DMS153 treated with DMSO at 0.1 percent for 48 hours (cell line): ENCODE measurements at regions not wholly inside any gene's neighbourhood (a gene's known extent, or its start where the extent isn't known, plus 50 kb on each side); places are given as distances from the start of the nearest gene placed in this dataset.
"Not testable (repeated sequence)": the region's sequence is repeated elsewhere in the genome, so short reads cannot be mapped to it uniquely, and the experiment has no call there.

Experiments used
- DNase-seq: peaks from one replicate; lab custom pipeline; 2025; ENCODE audit not compliant: unreplicated experiment; lab: John Stamatoyannopoulos, UW

DNA sequence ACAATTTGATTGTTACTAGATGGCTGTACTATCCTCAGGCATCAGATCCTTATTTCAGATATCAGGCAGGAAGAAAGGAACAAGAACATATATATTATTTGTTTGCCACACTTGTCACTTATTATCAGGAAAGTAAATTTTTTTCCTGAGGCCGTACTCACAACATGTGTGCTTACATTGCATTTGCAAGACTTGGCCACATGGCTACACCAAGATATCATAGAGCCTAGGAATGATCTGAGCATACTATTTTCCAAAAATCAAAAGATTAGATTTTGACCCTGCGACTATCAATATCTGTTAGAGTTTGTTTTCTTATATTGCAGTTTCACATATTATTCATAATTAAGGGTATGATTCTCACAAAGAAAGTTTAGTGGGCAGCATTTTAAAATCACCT lies 426.2 kb upstream of the BCHE start:
- DNase-seq, result no peak

DNA sequence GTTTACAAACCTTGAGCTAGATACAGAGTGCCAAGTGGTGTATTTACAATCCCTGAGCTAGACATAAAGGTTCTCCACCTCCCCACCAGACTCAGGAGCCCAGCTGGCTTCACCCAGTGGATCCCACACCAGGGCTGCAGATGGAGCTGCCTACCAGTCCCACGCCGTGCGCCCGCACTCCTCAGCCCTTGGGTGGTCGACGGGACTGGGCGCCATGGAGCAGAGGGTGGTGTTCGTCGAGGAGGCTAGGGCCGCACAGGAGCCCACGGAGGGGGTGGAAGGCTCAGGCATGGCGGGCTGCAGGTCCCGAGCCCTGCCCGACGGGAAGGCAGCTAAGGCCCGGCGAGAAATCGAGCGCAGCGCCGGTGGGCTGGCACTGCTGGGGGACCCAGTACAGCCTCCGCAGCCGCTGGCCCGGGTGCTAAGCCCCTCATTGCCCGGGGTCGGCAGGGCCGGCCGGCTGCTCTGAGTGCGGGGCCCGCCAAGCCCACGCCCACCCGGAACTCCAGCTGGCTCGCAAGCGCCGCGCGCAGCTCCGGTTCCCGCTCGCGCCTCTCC lies 421.1 kb upstream of the BCHE start:
- not testable (repeated sequence) for DNase-seq

DNA sequence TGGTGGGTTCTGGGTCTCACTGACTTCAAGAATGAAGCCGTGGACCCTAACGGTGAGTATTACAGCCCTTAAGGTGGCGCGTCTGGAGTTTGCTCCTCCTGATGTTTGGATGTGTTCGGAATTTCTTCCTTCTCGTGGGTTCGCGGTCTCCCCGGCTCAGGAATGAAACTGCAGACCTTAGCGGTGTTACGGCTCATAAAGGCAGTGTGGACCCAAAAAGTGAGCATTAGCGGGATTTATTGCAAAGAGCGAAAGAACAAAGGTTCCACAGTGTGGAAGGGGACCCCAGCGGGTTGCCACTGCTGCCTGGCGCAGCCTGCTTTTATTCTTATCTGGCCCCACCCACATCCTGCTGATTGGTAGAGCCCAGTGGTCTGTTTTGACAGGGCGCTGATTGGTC lies 420.5 kb upstream of the BCHE start:
- DNase-seq, result no peak

DNA sequence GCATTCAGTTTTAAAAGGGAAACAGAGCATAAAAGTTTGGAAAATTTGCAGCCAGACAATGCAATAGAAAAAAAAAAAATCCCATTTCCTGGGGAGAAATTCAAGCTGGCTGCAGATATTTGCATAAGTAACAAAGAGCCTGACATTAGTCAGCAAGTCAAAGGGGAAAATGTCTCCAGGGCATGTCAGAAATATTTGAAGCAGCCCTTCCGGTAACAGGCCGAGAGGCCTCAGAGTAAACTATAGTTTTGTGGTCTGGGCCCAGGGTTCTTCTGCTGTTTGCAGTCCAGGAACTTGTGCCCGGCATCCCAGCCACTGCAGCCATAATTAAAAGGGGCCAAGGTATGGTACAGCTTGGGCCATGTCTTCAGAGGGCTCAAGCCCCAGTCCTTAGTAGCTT lies 411.6 kb upstream of the BCHE start:
- no peak for DNase-seq

DNA sequence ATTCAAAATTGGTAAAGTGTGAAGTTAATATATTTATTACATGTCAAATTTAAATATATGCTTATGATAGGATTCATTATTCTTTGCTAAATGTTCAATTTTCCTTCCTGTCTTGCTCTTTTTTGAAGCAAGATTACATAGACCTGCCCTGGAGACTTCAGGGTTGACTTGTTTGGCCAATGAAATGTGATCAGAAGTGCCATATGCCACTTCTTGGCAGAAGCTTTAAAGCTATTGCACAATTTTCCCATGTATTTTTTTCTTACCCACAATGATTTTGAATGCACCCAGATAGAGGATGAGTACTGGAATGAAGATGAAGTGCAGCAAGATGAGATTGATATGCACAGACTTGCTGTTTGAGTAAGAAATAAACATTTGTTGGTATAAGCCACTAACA lies 406.3 kb upstream of the BCHE start:
- DNase-seq, result no peak

DNA sequence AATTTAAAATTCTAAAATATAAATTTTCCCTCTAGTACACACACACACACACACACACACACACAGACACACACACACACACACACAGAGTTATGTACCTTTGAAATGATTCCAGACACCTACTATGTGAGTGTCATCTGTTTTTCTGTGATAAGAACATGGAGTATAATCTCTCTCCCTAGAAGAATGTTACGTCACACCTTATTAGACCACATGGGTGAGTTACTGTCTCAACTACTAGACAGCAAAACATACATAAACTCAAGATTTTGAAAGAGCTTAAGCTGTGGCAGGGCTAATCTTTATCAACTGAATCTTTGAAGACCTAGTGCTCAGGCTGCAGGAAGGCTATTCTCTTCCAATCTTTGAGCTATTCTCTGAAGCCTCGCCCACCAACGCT lies 385.9 kb upstream of the BCHE start:
- DNase-seq, result no peak

DNA sequence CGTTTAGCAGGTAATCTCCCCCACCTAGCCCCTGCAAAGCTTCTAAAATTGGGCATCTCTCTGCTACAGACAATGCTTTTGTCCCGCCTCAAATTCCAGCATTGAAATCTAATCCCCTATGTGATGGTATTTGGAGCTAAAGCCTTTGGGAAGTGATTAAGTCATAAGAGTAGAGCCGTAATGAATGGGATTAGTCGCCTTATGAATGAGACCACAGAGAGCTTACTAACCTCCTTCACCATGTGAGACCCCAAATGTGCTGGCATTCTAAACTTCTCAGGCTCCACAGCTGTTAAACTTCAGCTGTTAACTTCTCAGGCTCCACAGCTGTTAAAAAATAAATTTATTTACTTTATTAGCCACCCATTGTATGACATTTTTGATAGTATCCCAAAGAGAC lies 374.2 kb upstream of the BCHE start:
- DNase-seq, result no peak

DNA sequence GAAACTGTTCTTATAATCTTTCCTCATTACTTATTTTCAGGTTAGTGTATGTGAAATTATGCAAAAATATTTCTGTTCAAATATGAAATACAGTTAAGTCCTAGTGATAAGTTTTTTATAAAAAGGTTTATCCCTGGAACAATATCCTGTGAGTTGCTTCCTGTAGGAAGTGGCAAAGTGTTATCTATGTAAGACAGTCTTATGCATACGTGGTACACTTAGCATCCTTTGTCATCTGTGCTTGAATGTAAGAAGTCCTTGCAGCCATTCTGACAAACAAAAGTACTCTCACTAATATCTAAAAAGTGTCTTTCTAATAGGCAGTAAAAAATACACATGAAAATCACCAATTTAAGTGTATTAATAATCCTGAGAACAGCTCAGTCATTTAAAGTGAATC lies 372.5 kb upstream of the BCHE start:
- DNase-seq, result no peak

DNA sequence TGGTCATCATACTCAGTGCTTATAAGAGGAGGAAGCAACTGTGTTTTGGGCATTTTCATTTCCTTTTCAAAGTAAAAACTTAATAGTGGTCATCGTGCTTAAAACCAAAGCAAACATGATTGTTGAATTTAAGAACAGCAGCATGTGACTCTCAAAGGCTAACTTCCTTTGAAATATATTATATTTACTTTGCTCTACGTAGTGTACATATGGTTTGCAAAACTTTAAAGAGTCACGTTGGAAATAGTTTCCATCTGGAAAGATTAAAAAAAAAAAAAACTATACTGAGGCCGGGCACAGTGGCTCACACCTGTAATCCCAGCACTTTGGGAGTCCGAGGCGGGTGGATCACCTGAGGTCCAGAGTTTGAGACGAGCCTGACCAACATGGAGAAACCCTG lies 367.9 kb upstream of the BCHE start:
- no peak for DNase-seq

DNA sequence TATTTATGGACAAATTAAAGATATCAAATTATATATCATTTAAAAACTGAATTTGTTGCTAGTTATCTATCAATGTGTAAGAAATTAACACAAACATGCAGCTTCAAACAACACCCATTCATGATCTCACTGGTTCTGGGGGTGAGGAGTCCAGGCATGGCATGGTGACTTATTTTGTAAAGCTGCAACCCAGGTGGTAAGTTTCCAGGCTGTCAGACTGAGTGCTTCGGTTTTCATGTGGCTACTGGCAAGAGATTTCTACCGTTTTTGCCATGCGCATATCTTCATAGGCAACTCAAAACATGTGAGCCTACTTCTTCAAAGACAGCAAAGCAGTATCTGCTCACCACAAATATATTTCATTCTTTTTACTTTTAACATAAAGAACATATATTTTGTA lies 364.3 kb upstream of the BCHE start:
- DNase-seq, result no peak

DNA sequence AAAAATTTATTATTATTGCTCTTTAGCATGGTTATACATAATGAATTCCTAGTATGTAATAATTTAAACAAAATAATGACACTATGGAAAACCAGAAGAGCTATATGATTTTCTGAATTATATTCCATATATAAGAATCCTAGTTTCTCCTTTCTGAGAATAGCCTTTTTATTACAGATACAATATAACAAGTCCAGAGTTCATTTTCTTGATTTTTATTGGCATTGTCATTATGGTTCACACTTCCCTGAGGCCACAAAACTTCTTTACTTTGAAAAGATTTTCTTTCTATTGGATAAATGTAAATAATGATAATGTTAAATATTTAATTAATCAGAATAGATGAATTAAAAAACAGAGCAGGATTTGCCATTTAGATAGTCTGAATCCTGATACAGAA lies 362.3 kb upstream of the BCHE start:
- no peak for DNase-seq

DNA sequence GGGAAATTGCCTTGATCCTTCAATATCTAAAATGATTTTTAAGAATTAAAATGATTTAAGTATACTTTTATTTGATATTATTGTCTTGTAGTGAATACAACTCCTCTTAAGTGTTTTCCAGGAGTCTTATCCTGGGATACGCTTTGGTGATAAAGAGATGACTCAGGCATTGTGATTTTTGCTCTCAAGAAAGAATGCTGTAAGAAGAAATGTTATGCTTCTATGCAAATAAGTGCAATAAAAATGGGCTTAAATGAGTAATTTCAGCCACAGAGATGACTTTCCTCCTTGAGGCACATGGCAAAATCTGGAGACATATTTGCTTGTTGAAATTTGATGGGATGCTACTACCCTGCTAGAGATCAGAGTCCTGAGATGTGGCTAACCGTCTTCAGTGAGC lies 358.6 kb upstream of the BCHE start:
- no peak for DNase-seq

DNA sequence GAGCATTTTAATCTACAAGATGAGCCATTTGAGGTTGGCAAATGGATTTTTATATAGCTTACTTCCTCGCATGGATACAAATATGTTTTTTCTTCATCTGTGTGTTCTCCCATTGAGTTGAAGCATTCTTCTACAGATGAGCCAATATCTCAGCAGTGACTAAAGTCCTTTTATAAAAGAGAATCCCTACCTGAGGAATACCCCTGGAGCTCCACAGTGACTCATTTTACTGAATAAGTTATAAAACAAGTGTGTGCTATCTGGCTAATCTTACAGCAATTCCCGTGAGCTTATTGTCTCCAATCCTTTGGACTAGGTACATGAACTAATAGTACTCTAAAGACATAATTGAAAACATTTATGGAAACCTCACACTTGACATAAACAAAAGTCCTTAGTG lies 354.2 kb upstream of the BCHE start:
- DNase-seq, result no peak

DNA sequence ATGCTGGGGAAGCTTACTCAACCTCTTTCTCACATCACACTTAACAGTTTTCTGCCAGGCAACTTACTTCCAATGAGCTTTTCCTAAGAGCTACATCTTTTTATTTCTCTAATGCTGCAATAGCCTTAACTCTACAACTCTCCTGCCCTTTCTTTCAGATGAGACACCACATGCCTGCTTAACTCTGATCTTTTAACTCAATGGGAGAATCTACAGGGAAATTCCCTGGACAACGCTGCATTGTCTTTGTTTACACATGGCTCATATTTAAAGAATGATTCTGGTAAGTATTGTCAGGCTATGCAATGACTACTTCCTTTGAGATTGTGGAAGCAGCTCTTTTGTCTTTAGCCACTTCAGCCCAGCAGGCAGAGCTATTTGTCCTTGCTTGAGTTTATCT lies 353.1 kb upstream of the BCHE start:
- DNase-seq, result no peak

DNA sequence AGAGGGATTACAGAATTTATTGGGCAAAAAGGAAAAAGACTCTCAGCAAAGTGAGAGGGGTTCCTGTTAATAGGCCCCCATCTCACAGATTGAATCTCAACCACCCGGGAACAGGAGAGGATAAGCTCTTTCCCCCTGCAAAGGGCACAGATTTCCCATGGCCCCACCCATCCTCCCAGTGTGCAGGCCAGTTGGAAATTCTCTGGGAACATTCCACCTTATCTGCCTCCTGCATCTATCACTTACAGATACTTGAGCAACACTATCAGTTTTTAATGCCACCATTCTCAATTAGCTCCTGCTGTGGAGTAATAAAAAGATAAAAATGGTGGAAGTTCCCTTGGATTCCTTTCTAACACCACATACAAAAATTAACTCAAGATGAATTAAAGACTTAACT lies 350.0 kb upstream of the BCHE start:
- no peak for DNase-seq

DNA sequence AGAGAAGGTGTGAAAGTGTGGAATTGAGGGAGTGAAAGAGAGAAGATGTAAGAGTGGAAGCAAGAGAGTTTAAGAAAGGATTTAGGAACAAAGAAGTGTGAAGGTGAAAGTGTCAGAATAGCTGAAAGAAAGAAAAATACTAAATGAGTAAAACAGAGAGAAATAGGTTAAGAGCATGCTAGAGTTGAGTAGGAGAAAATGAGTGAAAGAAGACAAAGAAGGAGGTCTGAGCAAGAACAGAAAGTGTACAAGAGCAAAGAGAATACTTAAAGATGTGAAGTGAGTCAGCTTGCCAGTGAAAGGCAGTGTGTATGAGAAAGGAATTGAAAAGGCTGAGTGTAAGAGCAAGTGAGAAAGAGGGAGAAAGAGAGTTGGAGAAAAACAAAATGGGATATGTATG lies 348.8 kb upstream of the BCHE start:
- no peak for DNase-seq

DNA sequence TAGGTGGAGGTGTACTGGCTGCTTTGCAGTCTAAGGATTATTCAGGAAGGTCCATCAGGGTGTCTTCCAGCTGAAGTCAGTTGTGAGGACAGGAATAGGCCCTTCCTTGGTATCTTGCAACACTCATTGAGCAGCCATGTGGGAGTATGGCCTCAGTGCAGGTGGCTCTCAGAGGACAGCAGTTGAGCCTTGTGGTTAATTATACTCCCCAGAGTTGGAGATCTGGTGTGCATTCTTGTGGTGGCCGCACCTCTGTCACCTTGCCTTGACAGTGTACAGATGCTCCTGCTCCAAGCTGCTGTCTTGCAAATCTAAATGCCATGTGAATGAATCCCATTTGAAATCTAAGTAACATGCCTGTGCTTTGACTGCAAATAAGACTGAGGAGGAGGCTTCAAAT lies 339.9 kb upstream of the BCHE start:
- DNase-seq, result no peak

DNA sequence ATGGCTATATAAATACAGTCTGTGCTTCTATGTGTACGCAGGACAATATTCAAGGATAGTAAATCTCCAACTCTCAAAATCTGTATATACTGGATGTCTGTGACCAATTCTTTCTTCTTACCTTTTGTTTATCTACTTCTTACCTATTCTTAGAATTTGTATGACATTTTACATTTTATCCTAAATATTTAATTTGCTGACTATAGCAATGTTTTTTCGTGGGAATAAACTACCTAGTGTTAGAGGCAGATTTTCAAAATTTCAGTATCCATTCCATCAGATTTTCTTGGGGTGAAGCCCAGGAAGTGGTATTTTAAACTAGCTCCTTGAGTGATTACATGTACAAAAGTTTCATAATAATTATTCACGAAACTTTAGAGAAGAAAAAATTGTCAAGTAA lies 334.5 kb upstream of the BCHE start:
- no peak for DNase-seq

DNA sequence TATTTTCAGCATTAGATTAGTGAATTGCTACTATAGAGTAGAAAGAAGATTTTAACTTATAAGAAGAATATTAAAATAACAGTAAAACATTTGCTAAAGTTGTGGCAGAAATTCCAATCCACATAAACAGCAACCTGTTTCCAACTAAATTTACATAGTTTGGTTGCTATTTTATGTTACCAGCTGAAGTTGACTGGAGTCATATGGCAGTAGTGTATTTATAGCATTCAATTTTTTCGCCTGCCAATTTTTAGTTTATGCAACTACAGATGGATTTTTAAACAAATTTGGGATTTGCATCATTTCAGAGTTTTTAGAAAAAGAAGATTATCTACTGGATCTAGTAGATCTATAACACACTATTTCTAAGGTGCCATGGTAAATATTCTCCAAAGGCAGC lies 332.5 kb upstream of the BCHE start:
- no peak for DNase-seq

DNA sequence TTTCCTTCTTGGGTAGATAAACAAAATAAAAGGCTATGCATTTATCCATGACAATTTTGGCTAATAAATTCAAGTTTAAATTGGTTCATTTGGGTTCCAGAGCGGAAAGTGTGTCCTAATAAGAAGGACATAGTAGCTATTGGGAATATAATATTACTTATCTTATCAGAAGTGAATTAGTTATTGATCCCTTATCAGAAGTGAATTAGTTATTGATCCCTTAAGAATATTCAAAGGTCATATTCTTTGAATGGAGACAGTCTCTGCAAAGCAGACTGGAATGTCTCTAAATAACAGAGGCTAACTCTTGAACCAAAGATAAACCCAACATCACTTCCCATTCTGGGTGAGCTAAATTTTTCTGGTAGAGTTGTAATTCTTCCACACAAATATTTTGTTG lies 290.7 kb upstream of the BCHE start:
- no peak for DNase-seq

DNA sequence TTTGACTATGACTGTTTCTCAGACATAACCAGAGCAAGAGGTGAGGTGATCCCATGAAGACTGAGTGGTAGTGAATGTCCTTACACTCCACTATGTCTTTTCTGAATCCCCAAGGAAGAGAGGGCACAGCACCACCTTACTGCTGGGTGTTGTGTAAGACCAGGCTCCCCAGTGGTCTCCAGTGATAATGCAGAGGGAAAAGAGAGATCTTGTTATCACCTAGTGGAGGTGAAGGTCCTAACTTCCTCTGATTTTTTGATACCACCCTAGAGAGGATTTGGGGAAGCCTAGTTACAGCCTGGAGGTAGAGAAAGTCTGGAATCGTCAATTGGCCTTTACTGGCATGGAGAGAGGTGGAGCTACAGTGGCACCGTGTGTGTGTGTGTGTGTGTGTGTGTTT lies 288.0 kb upstream of the BCHE start:
- no peak for DNase-seq

DNA sequence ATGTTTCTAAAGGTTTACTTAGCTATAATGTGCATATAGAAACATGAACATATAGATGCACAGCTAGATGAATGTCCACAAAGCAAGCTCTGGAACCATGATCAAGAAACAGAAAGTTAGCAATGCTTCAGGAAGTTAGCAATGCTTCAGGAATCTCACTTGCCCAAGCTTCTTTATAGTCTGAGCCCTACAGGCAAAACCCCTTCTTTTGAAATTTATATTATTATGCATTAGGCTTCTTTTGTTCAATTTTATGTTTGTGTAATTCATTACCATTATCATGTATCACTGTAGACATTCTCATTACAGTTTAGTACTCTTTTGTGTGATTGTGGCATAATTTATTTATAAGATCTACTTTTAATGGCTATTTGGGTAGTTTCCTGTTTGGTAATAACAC lies 286.4 kb upstream of the BCHE start:
- no peak for DNase-seq

DNA sequence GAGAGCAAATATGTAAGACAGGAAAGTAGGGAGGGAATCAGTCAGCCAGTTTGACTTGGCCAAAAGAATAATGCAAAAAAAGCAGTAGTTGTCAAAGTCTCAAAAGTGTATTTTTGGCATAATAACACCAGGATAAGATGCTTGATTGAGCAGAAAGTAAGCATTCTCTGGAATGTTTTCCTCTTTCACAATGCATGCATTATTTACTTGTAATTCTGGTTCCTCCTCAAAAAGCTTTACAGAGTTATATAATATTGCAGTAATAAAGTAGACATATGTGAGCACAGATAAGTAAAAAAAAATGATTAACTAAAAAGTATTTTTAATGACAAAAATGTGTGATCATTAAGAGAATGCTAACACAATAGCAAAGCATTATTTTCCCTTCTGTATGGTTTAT lies 285.9 kb upstream of the BCHE start:
- DNase-seq, result no peak

DNA sequence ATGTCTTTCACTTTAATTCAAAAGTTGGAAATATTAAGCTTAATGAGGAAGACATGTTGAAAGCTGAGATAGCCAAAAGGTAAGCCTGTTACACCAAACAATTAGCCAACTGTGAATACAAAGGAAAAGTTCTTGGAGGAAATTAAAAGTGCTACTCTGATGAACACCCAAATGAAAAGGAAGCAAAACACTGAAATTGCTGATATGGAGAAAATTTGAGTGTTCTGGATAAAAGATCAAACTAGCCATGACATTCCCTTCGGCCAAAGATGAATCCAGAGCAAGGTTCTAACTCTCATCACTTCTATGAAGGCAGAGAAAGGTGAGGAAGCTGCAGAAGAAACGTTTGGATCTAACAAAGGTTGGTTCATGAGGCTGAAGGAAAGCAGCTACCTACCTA lies 280.8 kb upstream of the BCHE start:
- no peak for DNase-seq
